DND-41 (cell line): ENCODE measurements at regions not wholly inside any gene's neighbourhood (a gene's known extent, or its start where the extent isn't known, plus 50 kb on each side); places are given as distances from the start of the nearest gene placed in this dataset.

Experiments used
- ATAC-seq: fragments of 200-7000 bp; cut with Tn5 transposase; 3 replicates; pipeline ENCODE4 v1.9.1; 2021; ENCODE audit warnings: low read depth; ENCODE audit not compliant: insufficient read depth
- DNase-seq: peaks from one replicate; pipeline ENCODE4 v3.0.0-alpha.2; 2020
- H2AFZ ChIP-seq: 2 replicates; pipeline ENCODE4 v1.6.0; 2012; ENCODE audit warnings: low read depth, low read length
- H3K27ac ChIP-seq: 2 replicates; pipeline ENCODE4 v1.5.1; 2012; ENCODE audit warnings: low read length, inconsistent platforms
- H3K27me3 ChIP-seq: fragments of 200-600 bp; sonication (generic); 2 replicates; pipeline ENCODE4 v1.6.0; 2012; ENCODE audit warnings: low read length, mild to moderate bottlenecking, inconsistent platforms; ENCODE audit not compliant: insufficient read depth, poor library complexity
- H3K36me3 ChIP-seq: 2 replicates; pipeline ENCODE4 v1.5.1; 2012; ENCODE audit warnings: low read length, inconsistent platforms; ENCODE audit not compliant: insufficient read depth
- H3K4me1 ChIP-seq: 2 replicates; pipeline ENCODE4 v1.5.1; 2012; ENCODE audit warnings: mild to moderate bottlenecking, low read length; ENCODE audit not compliant: insufficient read depth
- H3K4me2 ChIP-seq: 2 replicates; pipeline ENCODE4 v1.6.0; 2012; ENCODE audit warnings: mild to moderate bottlenecking, moderate library complexity, low read length, inconsistent platforms; ENCODE audit not compliant: insufficient read depth
- H3K4me3 ChIP-seq, 2 experiments: fragments of 200-600 bp in 1 of 2; shearing (Covaris generic) in 1 of 2; 2 replicates each; pipeline ENCODE4 v1.5.1; 2012 to 2016; ENCODE audit warnings: inconsistent platforms in 2 of 2, low read length in 2 of 2, mild to moderate bottlenecking in 2 of 2, low read depth in 1 of 2, moderate library complexity in 1 of 2
- H3K79me2 ChIP-seq: 2 replicates; pipeline ENCODE4 v1.6.0; 2012; ENCODE audit warnings: low read length, inconsistent platforms; ENCODE audit not compliant: insufficient read depth
- H3K9ac ChIP-seq: 2 replicates; pipeline ENCODE4 v1.6.0; 2012; ENCODE audit warnings: low read depth, mild to moderate bottlenecking, inconsistent platforms, low read length, moderate library complexity
- H3K9me3 ChIP-seq: 2 replicates; pipeline ENCODE4 v1.5.1; 2012; ENCODE audit warnings: low read length, moderate library complexity, mild to moderate bottlenecking, inconsistent platforms; ENCODE audit not compliant: insufficient read depth, severe bottlenecking
- H4K20me1 ChIP-seq: 2 replicates; pipeline ENCODE4 v1.6.0; 2012; ENCODE audit warnings: low read length; ENCODE audit not compliant: insufficient read depth
- CTCF ChIP-seq: IDR thresholded peaks from 2 replicates; pipeline ENCODE4 v1.5.1; 2012; ENCODE audit warnings: borderline replicate concordance, low read length, moderate library complexity, mild to moderate bottlenecking; ENCODE audit not compliant: poor library complexity, severe bottlenecking; ENCODE audit errors: extremely low read depth
- EZH2 ChIP-seq: IDR thresholded peaks from 3 replicates; pipeline ENCODE4 v1.6.1; 2012; ENCODE audit warnings: borderline replicate concordance, low read depth, mild to moderate bottlenecking, moderate library complexity, low read length, inconsistent platforms; ENCODE audit not compliant: severe bottlenecking

DNA sequence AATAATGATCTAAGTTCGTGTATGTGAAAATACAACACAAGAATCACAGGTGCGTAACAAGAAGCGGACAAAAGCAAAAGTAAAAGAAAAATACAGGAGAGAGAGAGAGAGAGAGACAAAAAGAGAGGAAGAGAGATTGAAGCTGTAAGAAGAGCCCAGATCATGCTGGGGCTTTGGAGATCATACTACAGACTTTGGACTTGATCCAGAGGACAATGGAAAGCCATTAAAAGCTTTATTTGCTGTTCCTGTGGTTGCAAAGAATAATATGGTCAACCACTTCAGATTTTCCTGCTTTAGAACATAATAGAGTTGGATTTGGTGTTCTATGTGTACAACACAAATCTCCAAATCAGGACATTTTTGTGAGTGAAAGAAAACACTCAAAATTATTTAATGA, 561.4 kb downstream of the CAAP1 start:
- no peak for DNase-seq
- Histone ChIP-seq H3K9me3 (no peaks in the 10 kb centered on the region), H3K4me2 (no peak overlapping the region), H3K4me1 (no peaks in the 10 kb centered on the region), H3K27ac (no peak overlapping the region), H3K36me3 (no peaks in the 10 kb centered on the region), H3K9ac (no peak overlapping the region), H3K79me2 (no peaks in the 10 kb centered on the region), H2AFZ (no peak overlapping the region), H4K20me1 (no peaks in the 10 kb centered on the region), H3K4me3 (no peak overlapping the region), H3K27me3 (no peaks in the 10 kb centered on the region)
- TF ChIP-seq CTCF: no peak
- no peak for TF ChIP-seq EZH2
- ATAC-seq: no peak

- Histone ChIP-seq H2AFZ (no peak overlapping the region), H3K4me2 (no peak overlapping the region), H3K4me3 (no peak overlapping the region), H3K9ac (no peak overlapping the region), H3K36me3 (no peaks in the 10 kb centered on the region), H3K27me3 (no peaks in the 10 kb centered on the region), H3K79me2 (no peaks in the 10 kb centered on the region), H3K27ac (no peak overlapping the region), H4K20me1 (no peaks in the 10 kb centered on the region), H3K4me1 (no peaks in the 10 kb centered on the region), H3K9me3 (no peaks in the 10 kb centered on the region)
- ATAC-seq (no peak), DNase-seq (no peak)
- TF ChIP-seq CTCF (no peak), EZH2 (no peak)
Observed at GRCh38 chr9:26329974-26330373, 562.6 kb downstream of the CAAP1 start.

DNA sequence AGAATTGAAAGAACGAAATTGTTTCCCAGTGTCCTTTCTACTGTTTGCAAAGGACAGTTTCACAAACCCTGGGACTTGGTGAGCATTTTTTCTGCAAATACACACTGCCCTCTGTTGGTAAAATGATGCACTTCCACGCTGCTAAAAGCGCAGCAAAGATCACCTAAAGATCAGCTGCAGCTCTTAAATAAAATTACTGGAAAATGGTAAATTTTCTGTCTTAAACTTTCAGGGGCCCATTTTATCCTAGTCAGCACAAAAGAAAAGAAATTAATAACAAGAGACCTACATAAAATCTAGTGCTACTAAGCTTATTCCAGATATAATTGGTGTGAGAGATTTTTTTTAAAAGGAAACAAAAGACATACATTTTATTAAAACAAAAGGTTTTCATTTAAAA, 566.0 kb downstream of the CAAP1 start:
- H4K20me1 ChIP-seq: no peaks in the 10 kb centered on the region
- H3K4me3 ChIP-seq: no peak overlapping the region
- DNase-seq: peak; percentile 20
- no peak overlapping the region for H3K4me2 ChIP-seq
- H3K27me3 ChIP-seq: no peaks in the 10 kb centered on the region
- TF ChIP-seq CTCF (peak; percentile 78), EZH2 (no peak)
- H3K9me3 ChIP-seq: no peaks in the 10 kb centered on the region
- H3K9ac ChIP-seq: no peak overlapping the region
- H3K27ac ChIP-seq: no peak overlapping the region
- no peak overlapping the region for H2AFZ ChIP-seq
- no peaks in the 10 kb centered on the region for H3K79me2 ChIP-seq
- no peaks in the 10 kb centered on the region for H3K36me3 ChIP-seq
- ATAC-seq: peak; percentile 58; the same call in 2 of the 3 replicates
- H3K4me1 ChIP-seq: no peaks in the 10 kb centered on the region

- H3K27me3 ChIP-seq: no peaks in the 10 kb centered on the region
- no peak overlapping the region for H3K27ac ChIP-seq
- H3K79me2 ChIP-seq: no peaks in the 10 kb centered on the region
- no peak for DNase-seq
- no peaks in the 10 kb centered on the region for H3K4me1 ChIP-seq
- no peak overlapping the region for H2AFZ ChIP-seq
- no peak for ATAC-seq
- no peaks in the 10 kb centered on the region for H4K20me1 ChIP-seq
- no peak overlapping the region for H3K9ac ChIP-seq
- no peak for TF ChIP-seq EZH2
- TF ChIP-seq CTCF: no peak
- H3K9me3 ChIP-seq: no peaks in the 10 kb centered on the region
- H3K4me2 ChIP-seq: no peak overlapping the region
- H3K4me3 ChIP-seq: no peak overlapping the region
- no peaks in the 10 kb centered on the region for H3K36me3 ChIP-seq
Observed at GRCh38 chr9:26325444-26325829, 567.2 kb downstream of the CAAP1 start.
